Neural progenitor cell (in vitro differentiated cells): ENCODE measurements at regions not wholly inside any gene's neighbourhood (a gene's known extent, or its start where the extent isn't known, plus 50 kb on each side); places are given as distances from the start of the nearest gene placed in this dataset.

ENCODE experiments used
- CTCF ChIP-seq: fragments of 200-600 bp; sonication (generic); IDR thresholded peaks from 2 replicates; pipeline ENCODE4 v1.5.1; 2017; ENCODE audit warnings: antibody characterized with exemption, mild to moderate bottlenecking
- EZH2 ChIP-seq: fragments of 200-600 bp; sonication (generic); IDR thresholded peaks from 2 replicates; pipeline ENCODE4 v1.6.1; 2017; ENCODE audit warnings: antibody characterized with exemption, mild to moderate bottlenecking, moderate library complexity
- EZH2phosphoT487 ChIP-seq: fragments of 200-600 bp; sonication (generic); IDR thresholded peaks from 2 replicates; pipeline ENCODE4 v1.6.1; 2017; ENCODE audit warnings: antibody characterized with exemption

GRCh38 chr5:18420711-18421110 lies 786.5 kb downstream of the TAF11L14 start:
- TF ChIP-seq CTCF: no peak
- no peak for TF ChIP-seq EZH2phosphoT487
- TF ChIP-seq EZH2: no peak
